Esophagus squamous epithelium (tissue), 5 donors: ENCODE measurements at regions not wholly inside any gene's neighbourhood (a gene's known extent, or its start where the extent isn't known, plus 50 kb on each side); places are given as distances from the start of the nearest gene placed in this dataset.

Experiments used
- DNase-seq: peaks from one replicate; lab custom pipeline; 2025; lab: John Stamatoyannopoulos, UW
- H3K27ac ChIP-seq, 4 donors: fragments of 200-600 bp; sonication (generic); one replicate each; pipeline ENCODE4 v1.5.1; 2016 to 2019; ENCODE audit warnings: mild to moderate bottlenecking in 1 of 4
- H3K27me3 ChIP-seq, 4 donors: fragments of 200-600 bp; sonication (generic); 1 replicate in 3 of 4; 2 replicates in 1 of 4; pipeline versions ENCODE4 v1.5.1 to v1.6.0; 2017 to 2021; ENCODE audit warnings: antibody characterized with exemption in 1 of 4
- H3K36me3 ChIP-seq, 3 donors: fragments of 200-600 bp; sonication (generic); one replicate each; pipeline ENCODE4 v1.5.1; 2016 to 2019
- H3K4me1 ChIP-seq, 3 donors: fragments of 200-600 bp; sonication (generic); one replicate each; pipeline ENCODE4 v1.5.1; 2017 to 2019
- H3K4me3 ChIP-seq, 4 donors: fragments of 200-600 bp; sonication (generic); 1 replicate in 3 of 4; 2 replicates in 1 of 4; pipeline ENCODE4 v1.5.1; 2016 to 2019; ENCODE audit warnings: mild to moderate bottlenecking in 2 of 4, moderate library complexity in 1 of 4
- H3K9me3 ChIP-seq, 3 donors: fragments of 200-600 bp; sonication (generic); one replicate each; pipeline ENCODE4 v1.5.1; 2016 to 2019
- CTCF ChIP-seq, 6 experiments: fragments of 450-650 bp in 4 of 6; fragments of 200-600 bp in 2 of 6; sonication (generic) in 2 of 6; IDR thresholded peaks; one replicate each; pipeline ENCODE4 v1.5.1; 2016 to 2019; ENCODE audit warnings: antibody characterized with exemption in 6 of 6, mild to moderate bottlenecking in 4 of 6, moderate library complexity in 4 of 6
- POLR2A ChIP-seq, 4 donors: fragments of 450-650 bp; IDR thresholded peaks; one replicate each; pipeline ENCODE4 v1.6.1; 2017; ENCODE audit warnings: antibody characterized with exemption in 4 of 4, mild to moderate bottlenecking in 4 of 4, moderate library complexity in 3 of 4
- WGBS, 2 donors: methylation state at CpG; one replicate each; pipeline ENCODE4 v1.1.5; 2018; 5-methylcytosine and 5-hydroxymethylcytosine counted together
- intact Hi-C: fragments of 100-400 bp; cut with DNase I; formaldehyde crosslinking; loops from one replicate; pipeline ENCODE4 v1.15.0; 2022
- donor health status: DM: yes; HTN: yes; CAD: no.

- DNase-seq: no peak
These were observed 126.6 kb upstream of the IL12B start for GRCh38 chr5:159456722-159457465.

GRCh38 chr5:159458217-159458711 lies 128.0 kb upstream of the IL12B start:
- H3K9me3 ChIP-seq: no peaks in the 10 kb centered on the region
- intact Hi-C loops: no loop called here
- no peak overlapping the region for H3K27ac ChIP-seq
- no peak overlapping the region for H3K4me3 ChIP-seq
- 65 to 79% methylated on average over 4 of the region's 4 CpGs for WGBS, 2 donors
- no peaks in the 10 kb centered on the region for H3K36me3 ChIP-seq
- peaks cover 0 to 17% (median 0%) of the 10 kb centered on the region in 3 donors for H3K4me1 ChIP-seq
- no peak for DNase-seq
- H3K27me3 ChIP-seq: peaks cover 0 to 10% (median 0%) of the 10 kb centered on the region in 4 donors
- TF ChIP-seq CTCF (IDR thresholded peaks at IDR 0.05): no peak
- no peak for TF ChIP-seq POLR2A (IDR thresholded peaks at IDR 0.05)

More at GRCh38 chr5:159456722-159457465, 126.6 kb upstream of the IL12B start:
- Histone ChIP-seq H3K9me3 (no peaks in the 10 kb centered on the region), H3K27me3 (peaks cover 0 to 10% (median 0%) of the 10 kb centered on the region in 4 donors), H3K36me3 (no peaks in the 10 kb centered on the region), H3K4me1 (peaks cover 0 to 8% (median 0%) of the 10 kb centered on the region in 3 donors), H3K27ac (no peak overlapping the region), H3K4me3 (no peak overlapping the region)
- TF ChIP-seq POLR2A (IDR thresholded peaks at IDR 0.05) (no peak), CTCF (IDR thresholded peaks at IDR 0.05) (no peak)
- intact Hi-C loops: no loop called here

- no peak overlapping the region for H3K4me3 ChIP-seq
- H3K27ac ChIP-seq: no peak overlapping the region
- 76 to 84% methylated on average over 2 of the region's 2 CpGs for whole genome bisulfite sequencing, 2 donors
- peaks cover 0 to 20% (median 0%) of the 10 kb centered on the region in 3 donors for H3K4me1 ChIP-seq
- intact Hi-C loops: no loop called here
- no peak for DNase-seq
- no peak for TF ChIP-seq CTCF (IDR thresholded peaks at IDR 0.05)
- H3K36me3 ChIP-seq: no peaks in the 10 kb centered on the region
- H3K9me3 ChIP-seq: no peaks in the 10 kb centered on the region
- peaks cover 0 to 3% (median 0%) of the 10 kb centered on the region in 4 donors for H3K27me3 ChIP-seq
These were observed 128.9 kb upstream of the IL12B start for GRCh38 chr5:159459132-159459627.

- no peak for DNase-seq
- no peaks in the 10 kb centered on the region for H3K9me3 ChIP-seq
- 43 to 63% methylated on average over 2 to 3 of the region's 3 CpGs for WGBS, 2 donors
- intact Hi-C loops: no loop called here
- H3K4me3 ChIP-seq: no peak overlapping the region
- TF ChIP-seq CTCF (IDR thresholded peaks at IDR 0.05): no peak
- no peak overlapping the region for H3K27ac ChIP-seq
- no peaks in the 10 kb centered on the region for H3K36me3 ChIP-seq
- peaks cover 0 to 22% (median 0%) of the 10 kb centered on the region in 3 donors for H3K4me1 ChIP-seq
- no peaks in the 10 kb centered on the region for H3K27me3 ChIP-seq
These were observed 129.8 kb upstream of the IL12B start for GRCh38 chr5:159459951-159460538.
